MM.1S (cell line): ENCODE measurements at regions not wholly inside any gene's neighbourhood (a gene's known extent, or its start where the extent isn't known, plus 50 kb on each side); places are given as distances from the start of the nearest gene placed in this dataset.
A peak's percentile ranks its signal among the peaks of the same experiment; 100 is the strongest.

ENCODE experiments used
- DNase-seq: peaks from one replicate; pipeline ENCODE4 v3.0.0-alpha.2; 2015
- H2AFZ ChIP-seq: fragments of 300-600 bp; sonication (generic); 2 replicates; pipeline ENCODE4 v1.6.0; 2016; ENCODE audit warnings: antibody characterized with exemption, low read length
- H3F3A ChIP-seq: fragments of 300-600 bp; sonication (generic); 2 replicates; pipeline ENCODE4 v1.6.1; 2016; ENCODE audit warnings: mild to moderate bottlenecking, antibody characterized with exemption, low read length, moderate library complexity, mixed read lengths; ENCODE audit not compliant: insufficient read depth
- H3K27ac ChIP-seq: fragments of 300-600 bp; sonication (generic); 2 replicates; pipeline ENCODE4 v1.5.1; 2016; ENCODE audit warnings: mild to moderate bottlenecking, low read length
- H3K27me3 ChIP-seq: fragments of 300-600 bp; sonication (generic); replicated peaks from 2 replicates; pipeline ENCODE4 v1.6.0; 2016; ENCODE audit warnings: low read length; ENCODE audit not compliant: insufficient read depth
- H3K36me3 ChIP-seq: fragments of 300-600 bp; sonication (generic); replicated peaks from 2 replicates; pipeline ENCODE4 v1.6.1; 2016; ENCODE audit warnings: mild to moderate bottlenecking, low read length, mixed read lengths; ENCODE audit not compliant: insufficient read depth
- H3K4me1 ChIP-seq: fragments of 300-600 bp; sonication (generic); 2 replicates; pipeline ENCODE4 v1.6.1; 2016; ENCODE audit warnings: low read length, mixed read lengths
- H3K4me2 ChIP-seq: fragments of 300-600 bp; sonication (generic); 2 replicates; pipeline ENCODE4 v1.6.0; 2016; ENCODE audit warnings: low read depth, low read length
- H3K4me3 ChIP-seq: fragments of 300-600 bp; sonication (generic); 2 replicates; pipeline ENCODE4 v1.5.1; 2016; ENCODE audit warnings: low read length, mixed read lengths
- H3K79me2 ChIP-seq: fragments of 300-600 bp; sonication (generic); 2 replicates; pipeline ENCODE4 v1.6.1; 2016; ENCODE audit warnings: mixed run types, low read length, mixed read lengths
- H3K9ac ChIP-seq: fragments of 300-600 bp; sonication (generic); 2 replicates; pipeline ENCODE4 v1.6.1; 2016; ENCODE audit warnings: low read length, mixed read lengths
- H3K9me2 ChIP-seq: fragments of 300-600 bp; sonication (generic); replicated peaks from 2 replicates; pipeline ENCODE4 v1.6.1; 2016; ENCODE audit warnings: mild to moderate bottlenecking, low read length, mixed read lengths; ENCODE audit not compliant: insufficient read depth
- H3K9me3 ChIP-seq: fragments of 300-600 bp; sonication (generic); replicated peaks from 2 replicates; pipeline ENCODE4 v1.6.1; 2016; ENCODE audit warnings: mild to moderate bottlenecking, low read length, mixed read lengths; ENCODE audit not compliant: insufficient read depth
- H4K20me1 ChIP-seq: fragments of 300-600 bp; sonication (generic); 2 replicates; pipeline ENCODE4 v1.6.1; 2016; ENCODE audit warnings: mild to moderate bottlenecking, low read length, moderate library complexity, mixed read lengths; ENCODE audit not compliant: insufficient read depth
- CTCF ChIP-seq: fragments of 300-600 bp; sonication (generic); IDR thresholded peaks from 2 replicates; pipeline ENCODE4 v1.5.1; 2016; ENCODE audit warnings: antibody characterized with exemption, low read length, mixed read lengths
- EZH2 ChIP-seq: fragments of 300-600 bp; sonication (generic); optimal IDR thresholded peaks from 2 replicates; pipeline ENCODE3; 2017; ENCODE audit warnings: low read depth, mild to moderate bottlenecking, antibody characterized with exemption, low read length, mixed read lengths
- EZH2phosphoT487 ChIP-seq: fragments of 300-600 bp; sonication (generic); IDR thresholded peaks from 2 replicates; pipeline ENCODE4 v1.6.1; 2018; ENCODE audit warnings: antibody characterized with exemption, low read length

- TF ChIP-seq EZH2phosphoT487 (no peak), EZH2 (no peak), CTCF (no peak)
Observed at GRCh38 chr16:35908152-35908551, 2448.7 kb downstream of the TP53TG3F start.

GRCh38 chr16:35908942-35909341 is 2449.5 kb downstream of the TP53TG3F start:
- no peak overlapping the region for H3K4me3 ChIP-seq
- H3K4me2 ChIP-seq, result no peak overlapping the region
- H3K9me2 ChIP-seq, result no peaks in the 10 kb centered on the region
- TF ChIP-seq CTCF, result peak; percentile 33
- no peak for TF ChIP-seq EZH2phosphoT487
- TF ChIP-seq EZH2, result no peak
- no peaks in the 10 kb centered on the region for H3K9me3 ChIP-seq
- H2AFZ ChIP-seq, result no peak overlapping the region
- DNase-seq, result no peak
- no peaks in the 10 kb centered on the region for H4K20me1 ChIP-seq
- no peaks in the 10 kb centered on the region for H3K36me3 ChIP-seq
- no peaks in the 10 kb centered on the region for H3K27me3 ChIP-seq
- H3F3A ChIP-seq, result no peaks in the 10 kb centered on the region
- no peak overlapping the region for H3K27ac ChIP-seq
- H3K9ac ChIP-seq, result no peak overlapping the region
- H3K79me2 ChIP-seq, result no peaks in the 10 kb centered on the region
- H3K4me1 ChIP-seq, result no peaks in the 10 kb centered on the region

More at GRCh38 chr16:35908152-35908551, 2448.7 kb downstream of the TP53TG3F start:
- Histone ChIP-seq H3K36me3 (no peaks in the 10 kb centered on the region), H3F3A (no peaks in the 10 kb centered on the region), H3K79me2 (no peaks in the 10 kb centered on the region), H3K9me2 (no peaks in the 10 kb centered on the region), H3K9ac (no peak overlapping the region), H3K4me3 (no peak overlapping the region), H3K4me2 (no peak overlapping the region), H3K4me1 (no peaks in the 10 kb centered on the region), H3K27ac (no peak overlapping the region), H3K9me3 (no peaks in the 10 kb centered on the region), H4K20me1 (no peaks in the 10 kb centered on the region), H2AFZ (no peak overlapping the region), H3K27me3 (no peaks in the 10 kb centered on the region)
- DNase-seq, result no peak

GRCh38 chr16:35909351-35909954 is 2450.0 kb downstream of the TP53TG3F start:
- Histone ChIP-seq H3K9ac (no peak overlapping the region), H3K27me3 (no peaks in the 10 kb centered on the region), H3K79me2 (no peaks in the 10 kb centered on the region), H3K9me2 (no peaks in the 10 kb centered on the region), H3K4me2 (no peak overlapping the region), H3K36me3 (no peaks in the 10 kb centered on the region), H3K27ac (no peak overlapping the region), H4K20me1 (no peaks in the 10 kb centered on the region), H3K9me3 (no peaks in the 10 kb centered on the region), H3F3A (no peaks in the 10 kb centered on the region), H2AFZ (no peak overlapping the region), H3K4me3 (no peak overlapping the region), H3K4me1 (no peaks in the 10 kb centered on the region)
- DNase-seq, result no peak
- no peak for TF ChIP-seq EZH2
- no peak for TF ChIP-seq CTCF
- no peak for TF ChIP-seq EZH2phosphoT487
